Left lobe of liver (tissue), 2 donors: ENCODE measurements at regions not wholly inside any gene's neighbourhood (a gene's known extent, or its start where the extent isn't known, plus 50 kb on each side); places are given as distances from the start of the nearest gene placed in this dataset.
"Not testable (repeated sequence)": the region's sequence is repeated elsewhere in the genome, so short reads cannot be mapped to it uniquely, and the experiment has no call there.

Experiments
- ATAC-seq: fragments of 200-7000 bp; cut with Tn5 transposase; one replicate; pipeline ENCODE4 v1.9.1; 2020; ENCODE audit warnings: mild to moderate bottlenecking, moderate library complexity
- DNase-seq: peaks from one replicate; pipeline ENCODE4 v3.0.0-alpha.2; 2020; ENCODE audit warnings: low spot score
- donor health status: DM: no; HTN: no; CAD: no; lungs with moderate emphysema.
- donor health status: DM: no; HTN: yes; CAD: no.

GRCh38 chr5:142222225-142222865, 102.5 kb downstream of the SPRY4 start:
- no peak for ATAC-seq
- DNase-seq, result no peak

- DNase-seq, result no peak
- peak; percentile 22 for ATAC-seq
Observed at GRCh38 chr5:142221091-142221860, 103.5 kb downstream of the SPRY4 start.

GRCh38 chr5:142219146-142219545, 105.7 kb downstream of the SPRY4 start:
- DNase-seq (no peak), ATAC-seq (no peak)

GRCh38 chr5:142216931-142217330, 107.9 kb downstream of the SPRY4 start:
- DNase-seq (no peak), ATAC-seq (no peak)

- DNase-seq (no peak), ATAC-seq (no peak)
Observed at GRCh38 chr5:142215915-142216681, 107.5 kb downstream of the NDFIP1 start.

GRCh38 chr5:142213077-142213476, 104.5 kb downstream of the NDFIP1 start:
- DNase-seq (no peak), ATAC-seq (no peak)

GRCh38 chr5:142211918-142212317, 103.3 kb downstream of the NDFIP1 start:
- no peak for DNase-seq
- ATAC-seq, result no peak

GRCh38 chr5:142210864-142211412, 102.4 kb downstream of the NDFIP1 start:
- no peak for ATAC-seq
- no peak for DNase-seq

- DNase-seq (no peak), ATAC-seq (no peak)
Observed at GRCh38 chr5:142210011-142210410, 101.4 kb downstream of the NDFIP1 start.

- no peak for DNase-seq
Observed at GRCh38 chr5:142208777-142209312, 100.3 kb downstream of the NDFIP1 start.

GRCh38 chr5:142208244-142208643, 99.7 kb downstream of the NDFIP1 start:
- not testable (repeated sequence) for DNase-seq, ATAC-seq

More at GRCh38 chr5:142208777-142209312, 100.3 kb downstream of the NDFIP1 start:
- ATAC-seq, result no peak

- DNase-seq (no peak), ATAC-seq (no peak)
Observed at GRCh38 chr5:142206801-142207200, 98.2 kb downstream of the NDFIP1 start.

- no peak for DNase-seq
- ATAC-seq, result no peak
Observed at GRCh38 chr5:142204219-142204618, 95.6 kb downstream of the NDFIP1 start.
